ENCODE measurements at regions not wholly inside any gene's neighbourhood (a gene's known extent, or its start where the extent isn't known, plus 50 kb on each side); places are given as distances from the start of the nearest gene placed in this dataset.

DNA sequence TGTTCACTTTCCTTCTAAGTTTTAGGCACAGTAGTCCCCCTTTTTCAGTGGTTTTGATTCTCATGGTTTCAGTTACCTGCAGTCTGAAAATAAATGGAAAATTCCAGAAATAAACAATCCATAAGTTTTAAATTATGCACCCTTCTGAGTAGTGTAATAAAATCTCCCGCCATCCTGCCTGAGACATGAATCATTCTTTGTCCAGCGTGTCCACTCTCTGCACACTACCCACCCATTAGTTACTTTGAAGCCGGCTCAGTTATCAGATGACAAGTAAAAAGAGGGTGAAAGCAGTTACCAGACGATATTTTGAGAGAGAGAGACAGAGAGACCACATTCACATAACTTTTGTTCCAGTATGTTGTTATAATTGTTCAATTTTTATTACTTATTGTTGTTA lies 400.5 kb downstream of the TMX3 start:
- intact Hi-C loops (cut with micrococcal nuclease; ENCODE audit: unreplicated experiment), result no loop called here
- Mint-ChIP-seq H3K4me1 (ENCODE audit: low read depth, unreplicated experiment) (no peaks in the 10 kb centered on the region), H3K27ac (ENCODE audit: unreplicated experiment) (no peak overlapping the region), H3K4me3 (ENCODE audit: low read depth, unreplicated experiment) (no peak overlapping the region), H3K36me3 (ENCODE audit: insufficient read depth, unreplicated experiment) (no peaks in the 10 kb centered on the region), H3K27me3 (ENCODE audit: unreplicated experiment) (no peaks in the 10 kb centered on the region), H3K9me3 (ENCODE audit: low read depth, unreplicated experiment) (peaks cover 4% of the 10 kb centered on the region)
- CTCF ChIA-PET, result no interaction called here
- TF ChIP-seq CTCF (IDR thresholded peaks at IDR 0.05; ENCODE audit: unreplicated experiment), result no peak
- no TSS peak for BruUV-seq (replicated peaks)
- DNase-seq, result no peak

- Mint-ChIP-seq H3K9me3 (ENCODE audit: low read depth, unreplicated experiment) (no peaks in the 10 kb centered on the region), H3K4me3 (ENCODE audit: low read depth, unreplicated experiment) (no peak overlapping the region), H3K36me3 (ENCODE audit: insufficient read depth, unreplicated experiment) (no peaks in the 10 kb centered on the region), H3K4me1 (ENCODE audit: low read depth, unreplicated experiment) (no peaks in the 10 kb centered on the region), H3K27me3 (ENCODE audit: unreplicated experiment) (no peaks in the 10 kb centered on the region), H3K27ac (ENCODE audit: unreplicated experiment) (no peak overlapping the region)
- BruUV-seq (replicated peaks), result no TSS peak
- no peak for DNase-seq
- CTCF ChIA-PET, result no interaction called here
- TF ChIP-seq CTCF (IDR thresholded peaks at IDR 0.05; ENCODE audit: unreplicated experiment), result no peak
- intact Hi-C loops (cut with micrococcal nuclease; ENCODE audit: unreplicated experiment), result no loop called here
Measured at GRCh38 chr18:68301441-68301840, 413.5 kb downstream of the TMX3 start.

DNA sequence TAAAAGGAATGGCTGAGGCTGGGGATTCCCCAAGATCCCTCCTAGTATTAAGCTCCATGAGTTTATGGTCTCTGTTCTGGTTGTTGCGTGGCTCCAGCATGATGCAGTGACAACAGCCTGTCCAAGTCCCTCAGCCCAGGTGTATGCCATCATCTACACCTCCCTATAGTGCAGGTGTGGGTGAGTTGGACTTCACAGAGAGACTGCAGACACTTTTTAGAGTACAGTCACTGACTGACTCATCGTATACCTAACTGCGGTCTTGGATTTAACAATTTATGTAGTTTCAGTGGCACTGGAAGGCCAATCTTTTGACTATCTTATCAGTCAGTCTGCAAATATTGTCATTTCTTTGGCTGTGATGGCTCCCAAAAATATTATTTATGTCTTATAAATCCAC lies 415.0 kb downstream of the TMX3 start:
- no TSS peak for BruUV-seq (replicated peaks)
- no peak for TF ChIP-seq CTCF (IDR thresholded peaks at IDR 0.05; ENCODE audit: unreplicated experiment)
- DNase-seq, result no peak
- intact Hi-C loops (cut with micrococcal nuclease; ENCODE audit: unreplicated experiment), result no loop called here
- no peak overlapping the region for H3K4me3 Mint-ChIP-seq (ENCODE audit: low read depth, unreplicated experiment)
- H3K9me3 Mint-ChIP-seq (ENCODE audit: low read depth, unreplicated experiment), result no peaks in the 10 kb centered on the region
- H3K27me3 Mint-ChIP-seq (ENCODE audit: unreplicated experiment), result no peaks in the 10 kb centered on the region
- CTCF ChIA-PET, result no interaction called here
- no peaks in the 10 kb centered on the region for H3K36me3 Mint-ChIP-seq (ENCODE audit: insufficient read depth, unreplicated experiment)
- no peaks in the 10 kb centered on the region for H3K4me1 Mint-ChIP-seq (ENCODE audit: low read depth, unreplicated experiment)
- no peak overlapping the region for H3K27ac Mint-ChIP-seq (ENCODE audit: unreplicated experiment)

DNA sequence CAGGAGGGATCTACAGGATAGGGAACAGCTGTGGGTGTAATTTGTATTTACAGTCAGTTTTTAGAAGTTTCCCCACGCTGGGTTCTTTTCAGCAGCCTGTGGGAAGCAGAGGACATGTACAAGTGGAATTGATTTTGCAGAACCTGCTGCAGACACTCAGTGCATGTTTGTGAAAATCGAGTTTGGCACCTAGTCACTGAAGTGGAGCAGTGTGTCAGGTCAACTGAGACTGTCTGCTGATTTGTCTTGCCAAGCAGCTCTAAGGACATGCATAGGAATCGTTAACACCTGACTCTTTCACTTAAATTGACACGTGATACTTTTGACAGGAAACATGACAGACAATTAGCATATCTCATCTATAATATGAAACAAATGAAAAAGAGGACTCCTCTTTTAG lies 416.6 kb downstream of the TMX3 start:
- H3K4me1 Mint-ChIP-seq (ENCODE audit: low read depth, unreplicated experiment), result no peaks in the 10 kb centered on the region
- no TSS peak for BruUV-seq (replicated peaks)
- TF ChIP-seq CTCF (IDR thresholded peaks at IDR 0.05; ENCODE audit: unreplicated experiment), result no peak
- no peaks in the 10 kb centered on the region for H3K27me3 Mint-ChIP-seq (ENCODE audit: unreplicated experiment)
- peaks cover 5% of the 10 kb centered on the region for H3K9me3 Mint-ChIP-seq (ENCODE audit: low read depth, unreplicated experiment)
- CTCF ChIA-PET, result no interaction called here
- no peak overlapping the region for H3K27ac Mint-ChIP-seq (ENCODE audit: unreplicated experiment)
- no peak for DNase-seq
- no peaks in the 10 kb centered on the region for H3K36me3 Mint-ChIP-seq (ENCODE audit: insufficient read depth, unreplicated experiment)
- intact Hi-C loops (cut with micrococcal nuclease; ENCODE audit: unreplicated experiment), result no loop called here
- no peak overlapping the region for H3K4me3 Mint-ChIP-seq (ENCODE audit: low read depth, unreplicated experiment)

GRCh38 chr18:68288408-68288807 lies 426.5 kb downstream of the TMX3 start:
- Mint-ChIP-seq H3K27ac (ENCODE audit: unreplicated experiment) (no peak overlapping the region), H3K4me1 (ENCODE audit: low read depth, unreplicated experiment) (no peaks in the 10 kb centered on the region), H3K36me3 (ENCODE audit: insufficient read depth, unreplicated experiment) (no peaks in the 10 kb centered on the region), H3K9me3 (ENCODE audit: low read depth, unreplicated experiment) (peaks cover 3% of the 10 kb centered on the region), H3K4me3 (ENCODE audit: low read depth, unreplicated experiment) (no peak overlapping the region), H3K27me3 (ENCODE audit: unreplicated experiment) (no peaks in the 10 kb centered on the region)
- CTCF ChIA-PET, result no interaction called here
- TF ChIP-seq CTCF (IDR thresholded peaks at IDR 0.05; ENCODE audit: unreplicated experiment), result no peak
- intact Hi-C loops (cut with micrococcal nuclease; ENCODE audit: unreplicated experiment), result no loop called here
- DNase-seq, result no peak
- BruUV-seq (replicated peaks), result no TSS peak
